Mesothelial cell of epicardium (in vitro differentiated cells): ENCODE measurements at regions not wholly inside any gene's neighbourhood (a gene's known extent, or its start where the extent isn't known, plus 50 kb on each side); places are given as distances from the start of the nearest gene placed in this dataset.

Source experiments
- DNase-seq, 2 experiments: peaks; one replicate each; pipeline ENCODE4 v3.0.0; 2021; ENCODE audit warnings: low spot score in 2 of 2; ENCODE audit not compliant: unreplicated experiment in 2 of 2
- H3K27ac Mint-ChIP-seq: 2 replicates; pipeline ENCODE4 v1.8.0; 2021; ENCODE audit warnings: mixed read lengths
- H3K27me3 Mint-ChIP-seq: 2 replicates; pipeline ENCODE4 v1.8.0; 2021; ENCODE audit warnings: low read depth, mixed read lengths
- H3K36me3 Mint-ChIP-seq: 2 replicates; pipeline ENCODE4 v1.8.0; 2021; ENCODE audit warnings: mixed read lengths
- H3K4me1 Mint-ChIP-seq: 2 replicates; pipeline ENCODE4 v1.8.0; 2021; ENCODE audit warnings: mixed read lengths
- H3K4me3 Mint-ChIP-seq: 2 replicates; pipeline ENCODE4 v1.8.0; 2021; ENCODE audit warnings: mild to moderate bottlenecking, moderate library complexity, mixed read lengths
- H3K9me3 Mint-ChIP-seq: 2 replicates; pipeline ENCODE4 v1.8.0; 2021; ENCODE audit warnings: mixed read lengths
- TF ChIP-seq, protein P1 (sequence below): fragments of 200-600 bp; sonication (generic); IDR thresholded peaks from one replicate; pipeline ENCODE4 v1.5.0; 2021; ENCODE audit warnings: antibody characterized with exemption; ENCODE audit not compliant: unreplicated experiment

DNA sequence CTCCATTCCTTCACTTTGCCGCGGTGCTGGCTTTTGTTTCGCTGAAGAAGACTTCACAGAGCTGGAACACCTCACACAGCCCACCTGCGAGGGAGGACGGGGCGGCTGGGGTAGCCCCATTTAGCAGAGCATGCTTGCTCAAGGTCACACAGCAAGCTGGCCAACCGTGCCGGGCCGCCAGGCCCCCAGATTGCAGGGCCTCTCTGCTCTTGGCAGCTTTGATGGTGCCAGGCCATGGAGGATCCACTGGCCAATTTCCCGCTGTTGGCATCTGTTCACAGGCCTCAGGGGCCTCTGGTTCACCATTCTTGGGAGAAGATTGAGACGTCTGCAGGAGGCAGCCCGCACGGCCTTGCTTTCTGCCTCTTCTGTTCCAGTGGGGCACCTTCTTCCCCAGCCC is 77.9 kb upstream of the LINGO1 start:
- peaks cover 50% of the 10 kb centered on the region for H3K27me3 Mint-ChIP-seq
- H3K4me1 Mint-ChIP-seq: peaks cover under 1% of the 10 kb centered on the region
- H3K9me3 Mint-ChIP-seq: no peaks in the 10 kb centered on the region
- no peak for DNase-seq
- no peaks in the 10 kb centered on the region for H3K36me3 Mint-ChIP-seq
- TF ChIP-seq, protein P1, sequence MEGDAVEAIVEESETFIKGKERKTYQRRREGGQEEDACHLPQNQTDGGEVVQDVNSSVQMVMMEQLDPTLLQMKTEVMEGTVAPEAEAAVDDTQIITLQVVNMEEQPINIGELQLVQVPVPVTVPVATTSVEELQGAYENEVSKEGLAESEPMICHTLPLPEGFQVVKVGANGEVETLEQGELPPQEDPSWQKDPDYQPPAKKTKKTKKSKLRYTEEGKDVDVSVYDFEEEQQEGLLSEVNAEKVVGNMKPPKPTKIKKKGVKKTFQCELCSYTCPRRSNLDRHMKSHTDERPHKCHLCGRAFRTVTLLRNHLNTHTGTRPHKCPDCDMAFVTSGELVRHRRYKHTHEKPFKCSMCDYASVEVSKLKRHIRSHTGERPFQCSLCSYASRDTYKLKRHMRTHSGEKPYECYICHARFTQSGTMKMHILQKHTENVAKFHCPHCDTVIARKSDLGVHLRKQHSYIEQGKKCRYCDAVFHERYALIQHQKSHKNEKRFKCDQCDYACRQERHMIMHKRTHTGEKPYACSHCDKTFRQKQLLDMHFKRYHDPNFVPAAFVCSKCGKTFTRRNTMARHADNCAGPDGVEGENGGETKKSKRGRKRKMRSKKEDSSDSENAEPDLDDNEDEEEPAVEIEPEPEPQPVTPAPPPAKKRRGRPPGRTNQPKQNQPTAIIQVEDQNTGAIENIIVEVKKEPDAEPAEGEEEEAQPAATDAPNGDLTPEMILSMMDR: no peak
- no peak overlapping the region for H3K27ac Mint-ChIP-seq
- H3K4me3 Mint-ChIP-seq: no peak overlapping the region

DNA sequence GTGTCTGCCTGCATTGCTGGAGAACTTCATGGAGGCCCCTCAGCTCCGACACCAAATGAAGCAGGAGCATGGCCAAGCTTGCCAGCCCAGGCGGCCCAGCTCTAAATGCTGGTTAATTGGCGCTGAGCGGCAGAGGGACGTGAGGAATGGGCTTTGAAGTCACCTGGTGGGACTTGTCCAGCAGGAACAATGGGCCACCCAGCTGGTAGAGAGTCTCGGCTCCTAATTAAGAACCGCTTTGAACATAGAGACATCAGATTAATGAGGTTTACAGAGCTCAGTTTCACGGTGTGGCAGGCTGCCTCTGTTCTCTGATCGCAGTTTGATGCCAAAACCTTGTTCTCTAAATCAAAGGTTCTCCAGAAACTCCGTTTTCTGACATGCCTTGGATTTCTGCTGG is 77.5 kb upstream of the LINGO1 start:
- Mint-ChIP-seq H3K4me1 (no peaks in the 10 kb centered on the region), H3K4me3 (no peak overlapping the region), H3K9me3 (no peaks in the 10 kb centered on the region), H3K27ac (no peak overlapping the region), H3K27me3 (peaks cover 51% of the 10 kb centered on the region), H3K36me3 (no peaks in the 10 kb centered on the region)
- no peak for DNase-seq
- TF ChIP-seq, protein P1: no peak

DNA sequence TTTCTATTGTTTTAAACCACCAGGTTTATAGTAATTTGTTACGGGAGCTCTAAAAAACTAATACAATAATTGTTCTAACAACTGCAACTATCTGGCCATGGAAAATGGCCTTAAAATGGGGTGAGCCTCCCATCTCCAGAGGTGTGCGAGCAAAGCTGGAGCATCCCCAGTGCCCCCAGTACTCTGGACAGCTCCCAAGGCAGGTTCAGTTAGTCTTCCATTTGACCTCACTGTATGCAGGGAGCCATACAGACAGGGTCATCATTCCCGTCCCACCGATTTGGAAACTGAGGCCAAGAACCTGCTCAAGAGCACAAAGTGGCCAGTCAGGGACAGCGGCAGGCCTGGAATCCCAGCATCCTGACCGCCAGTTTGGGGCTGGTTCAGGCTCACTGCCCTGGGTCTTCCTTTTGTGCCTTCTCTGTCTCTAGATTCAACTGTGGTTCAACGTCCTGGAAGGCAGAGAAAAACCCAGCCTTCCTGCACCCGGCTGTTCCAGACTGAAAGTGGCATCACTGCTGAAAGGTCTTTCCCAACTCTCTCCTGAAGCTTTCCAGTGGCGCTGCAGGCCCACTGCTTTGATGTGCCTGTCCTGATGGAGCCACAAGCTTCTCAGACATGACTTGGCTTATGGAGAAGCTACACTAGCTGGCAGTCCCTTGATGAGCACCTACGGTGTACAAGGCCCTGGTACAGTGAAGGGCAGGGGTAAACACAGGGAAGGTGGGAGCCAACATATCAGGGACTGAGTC is 76.6 kb upstream of the LINGO1 start:
- H3K4me3 Mint-ChIP-seq: no peak overlapping the region
- TF ChIP-seq, protein P1: no peak
- H3K36me3 Mint-ChIP-seq: no peaks in the 10 kb centered on the region
- no peak overlapping the region for H3K27ac Mint-ChIP-seq
- no peak for DNase-seq
- H3K27me3 Mint-ChIP-seq: peaks cover 51% of the 10 kb centered on the region
- no peaks in the 10 kb centered on the region for H3K9me3 Mint-ChIP-seq
- no peaks in the 10 kb centered on the region for H3K4me1 Mint-ChIP-seq

DNA sequence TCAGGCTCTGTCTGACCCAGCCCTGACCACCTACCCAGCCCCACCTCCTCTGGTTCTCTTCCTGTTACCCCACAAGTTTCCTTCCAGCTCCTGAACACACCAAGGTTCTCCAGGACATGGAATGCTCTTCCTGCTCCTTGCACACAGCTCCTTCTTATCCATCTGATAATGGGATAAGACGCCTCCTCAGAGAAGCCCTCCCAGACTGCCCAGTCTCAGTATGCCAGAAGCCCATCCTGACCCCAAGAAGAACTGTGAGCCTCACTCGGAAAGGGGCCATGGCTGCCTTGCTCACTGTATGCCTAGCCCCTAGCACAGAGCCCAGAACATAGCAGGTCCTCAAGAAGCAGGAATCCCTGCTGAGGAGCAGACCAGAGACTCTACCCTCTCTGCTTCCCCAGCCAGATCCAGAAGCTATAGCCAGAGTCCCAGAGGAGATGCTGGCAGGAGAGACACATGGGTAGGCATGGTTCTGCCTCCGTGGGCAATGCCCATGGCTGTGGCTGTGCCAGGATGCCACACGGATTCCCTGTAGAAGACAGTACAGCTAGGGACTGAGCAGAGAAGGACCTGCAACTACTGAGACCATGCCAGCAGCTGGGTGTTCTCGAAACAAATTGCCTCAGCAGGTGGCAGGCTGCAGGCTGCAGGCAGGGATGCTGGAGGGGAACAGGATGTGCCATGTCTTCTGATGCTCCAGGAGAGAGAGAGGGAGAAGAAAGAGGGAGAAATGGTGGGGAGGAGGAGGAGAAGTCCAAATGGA is 74.0 kb upstream of the LINGO1 start:
- H3K9me3 Mint-ChIP-seq: no peaks in the 10 kb centered on the region
- no peaks in the 10 kb centered on the region for H3K36me3 Mint-ChIP-seq
- no peak overlapping the region for H3K4me3 Mint-ChIP-seq
- no peak overlapping the region for H3K27ac Mint-ChIP-seq
- TF ChIP-seq, protein P1: no peak
- DNase-seq: no peak
- no peaks in the 10 kb centered on the region for H3K4me1 Mint-ChIP-seq
- peaks cover 39% of the 10 kb centered on the region for H3K27me3 Mint-ChIP-seq

DNA sequence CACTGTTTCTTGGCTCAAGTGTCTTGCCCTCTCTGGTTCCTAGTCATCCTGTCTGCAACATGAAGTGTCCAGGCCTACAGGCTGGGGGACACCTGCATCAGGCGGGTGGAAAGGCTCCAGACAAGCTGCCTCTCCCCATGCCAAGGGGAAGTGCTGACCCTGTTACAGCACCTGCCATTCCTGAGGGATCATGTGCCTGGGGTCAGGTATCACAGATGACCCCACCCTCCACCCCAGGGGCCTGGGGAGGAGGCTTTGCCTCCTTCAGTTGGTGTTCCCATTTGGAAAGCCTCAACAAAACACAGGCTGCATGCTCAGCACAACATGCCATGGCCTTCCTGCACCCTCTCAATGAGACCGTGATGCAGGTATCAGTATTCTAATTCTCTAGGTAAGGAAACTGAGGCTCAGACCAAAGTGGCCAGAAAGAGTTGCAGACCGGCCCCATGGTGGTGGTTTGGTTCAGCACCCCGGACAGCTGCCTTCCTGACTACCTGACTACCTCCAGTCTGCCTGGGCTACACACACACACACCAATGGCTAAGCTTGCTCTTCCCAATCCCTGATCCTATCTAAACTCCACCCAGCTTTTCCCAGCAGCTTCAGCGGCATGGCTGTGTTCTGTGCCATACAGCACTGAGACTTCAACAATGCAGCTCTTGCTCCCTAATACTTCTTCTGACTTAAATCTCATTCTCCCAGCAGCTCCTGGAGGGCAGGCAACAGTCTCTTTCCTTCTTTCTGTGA is 69.7 kb upstream of the LINGO1 start:
- Mint-ChIP-seq H3K36me3 (no peaks in the 10 kb centered on the region), H3K27ac (no peak overlapping the region), H3K4me1 (no peaks in the 10 kb centered on the region), H3K4me3 (no peak overlapping the region), H3K27me3 (peaks cover 33% of the 10 kb centered on the region), H3K9me3 (no peaks in the 10 kb centered on the region)
- TF ChIP-seq, protein P1: no peak
- DNase-seq: peak; percentile 55 to 72
